ENCODE measurements at regions not wholly inside any gene's neighbourhood (a gene's known extent, or its start where the extent isn't known, plus 50 kb on each side); places are given as distances from the start of the nearest gene placed in this dataset.

DNA sequence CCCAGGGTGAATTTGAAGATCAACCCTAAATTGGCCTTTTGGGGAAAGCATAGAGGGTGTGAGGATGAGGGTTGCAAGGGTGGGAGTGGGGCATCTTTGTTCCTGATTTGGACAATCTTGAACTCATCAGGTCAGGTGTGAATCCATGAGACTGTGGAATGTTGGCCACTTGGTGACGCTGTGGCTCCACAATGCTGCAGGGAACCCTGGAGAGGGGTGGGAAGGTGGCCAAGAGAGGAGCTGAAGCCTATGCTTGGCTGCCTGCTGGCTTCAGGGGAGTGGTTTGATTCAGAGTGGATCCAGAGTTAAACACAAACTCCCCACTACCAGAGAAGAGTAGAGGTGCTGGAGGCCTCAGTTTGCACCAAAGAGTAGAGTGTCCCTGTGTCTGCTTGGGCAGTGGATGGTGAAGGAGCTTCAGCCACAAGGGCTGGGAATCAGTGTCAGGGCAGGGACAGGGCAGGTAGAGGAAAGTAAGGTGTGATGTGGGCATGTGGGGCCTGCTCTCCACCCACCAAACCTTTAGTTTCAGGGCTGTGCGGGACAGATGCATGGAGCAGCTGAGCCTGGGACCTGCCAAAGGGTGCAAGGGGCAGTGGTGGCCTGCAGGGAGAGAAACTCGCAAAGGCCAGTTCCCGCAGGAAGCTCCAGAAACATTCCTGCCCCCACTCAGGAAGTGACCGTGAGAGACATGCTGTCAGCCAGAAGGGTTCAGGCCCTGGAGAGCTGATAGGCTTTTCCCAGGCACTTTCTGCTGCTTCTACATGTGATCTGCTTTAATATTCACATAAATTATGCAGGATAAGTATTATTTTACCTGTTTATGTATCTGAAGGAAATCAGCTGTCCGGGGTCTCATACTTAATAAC is 81.0 kb upstream of the PRSS58 start:
- FAIRE-seq (peak; percentile 44), DNase-seq (ENCODE audit: low read depth, low spot score) (no peak)
- TF ChIP-seq EZH2 (IDR thresholded peaks at IDR 0.05; ENCODE audit: low read length) = no peak
- TF ChIP-seq, protein P1, sequence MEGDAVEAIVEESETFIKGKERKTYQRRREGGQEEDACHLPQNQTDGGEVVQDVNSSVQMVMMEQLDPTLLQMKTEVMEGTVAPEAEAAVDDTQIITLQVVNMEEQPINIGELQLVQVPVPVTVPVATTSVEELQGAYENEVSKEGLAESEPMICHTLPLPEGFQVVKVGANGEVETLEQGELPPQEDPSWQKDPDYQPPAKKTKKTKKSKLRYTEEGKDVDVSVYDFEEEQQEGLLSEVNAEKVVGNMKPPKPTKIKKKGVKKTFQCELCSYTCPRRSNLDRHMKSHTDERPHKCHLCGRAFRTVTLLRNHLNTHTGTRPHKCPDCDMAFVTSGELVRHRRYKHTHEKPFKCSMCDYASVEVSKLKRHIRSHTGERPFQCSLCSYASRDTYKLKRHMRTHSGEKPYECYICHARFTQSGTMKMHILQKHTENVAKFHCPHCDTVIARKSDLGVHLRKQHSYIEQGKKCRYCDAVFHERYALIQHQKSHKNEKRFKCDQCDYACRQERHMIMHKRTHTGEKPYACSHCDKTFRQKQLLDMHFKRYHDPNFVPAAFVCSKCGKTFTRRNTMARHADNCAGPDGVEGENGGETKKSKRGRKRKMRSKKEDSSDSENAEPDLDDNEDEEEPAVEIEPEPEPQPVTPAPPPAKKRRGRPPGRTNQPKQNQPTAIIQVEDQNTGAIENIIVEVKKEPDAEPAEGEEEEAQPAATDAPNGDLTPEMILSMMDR (optimal IDR thresholded peaks at IDR 0.05 in 1 of 3, IDR thresholded peaks at IDR 0.05 in 1 of 3, conservative IDR thresholded peaks at IDR 0.05 in 1 of 3; ENCODE audit: extremely low read depth in 1 of 3, insufficient read depth in 2 of 3, low read length in 3 of 3) = peak; percentile 79 to 90 (median 81)
- Histone ChIP-seq H3K4me3 (ENCODE audit: control insufficient read depth in 2 of 3, extremely low read depth in 1 of 3, insufficient read depth in 2 of 3, low read depth in 1 of 3, low read length in 3 of 3) (no peak overlapping the region), H3K9me1 (ENCODE audit: control insufficient read depth, extremely low read depth, insufficient read depth, low read length) (no peaks in the 10 kb centered on the region), H2AFZ (ENCODE audit: control insufficient read depth, low read length) (no peak overlapping the region), H3K9ac (ENCODE audit: control insufficient read depth, extremely low read depth, insufficient read depth, low read length) (no peak overlapping the region), H3K4me1 (ENCODE audit: control insufficient read depth, extremely low read depth, insufficient read depth, low read length) (no peaks in the 10 kb centered on the region), H3K4me2 (ENCODE audit: control insufficient read depth, extremely low read depth, insufficient read depth, low read depth, low read length) (no peak overlapping the region), H3K27ac (ENCODE audit: control insufficient read depth, insufficient read depth, low read length) (no peak overlapping the region), H3K9me3 (ENCODE audit: control insufficient read depth, low read depth, low read length) (no peaks in the 10 kb centered on the region), H3K36me3 (ENCODE audit: control insufficient read depth in 2 of 2, extremely low read depth in 1 of 2, insufficient read depth in 2 of 2, low read length in 2 of 2) (no peaks in the 10 kb centered on the region), H3K27me3 (ENCODE audit: control insufficient read depth, extremely low read depth, insufficient read depth, low read length) (no peaks in the 10 kb centered on the region), H4K20me1 (ENCODE audit: control insufficient read depth, extremely low read depth, insufficient read depth, low read length) (no peaks in the 10 kb centered on the region), H3K79me2 (ENCODE audit: control insufficient read depth, insufficient read depth, low read length) (no peaks in the 10 kb centered on the region)
- dilution Hi-C loops (cut with MboI; ENCODE audit: extremely low pct_ligation_motif_present, low sequenced_read_pairs) = no loop called here

DNA sequence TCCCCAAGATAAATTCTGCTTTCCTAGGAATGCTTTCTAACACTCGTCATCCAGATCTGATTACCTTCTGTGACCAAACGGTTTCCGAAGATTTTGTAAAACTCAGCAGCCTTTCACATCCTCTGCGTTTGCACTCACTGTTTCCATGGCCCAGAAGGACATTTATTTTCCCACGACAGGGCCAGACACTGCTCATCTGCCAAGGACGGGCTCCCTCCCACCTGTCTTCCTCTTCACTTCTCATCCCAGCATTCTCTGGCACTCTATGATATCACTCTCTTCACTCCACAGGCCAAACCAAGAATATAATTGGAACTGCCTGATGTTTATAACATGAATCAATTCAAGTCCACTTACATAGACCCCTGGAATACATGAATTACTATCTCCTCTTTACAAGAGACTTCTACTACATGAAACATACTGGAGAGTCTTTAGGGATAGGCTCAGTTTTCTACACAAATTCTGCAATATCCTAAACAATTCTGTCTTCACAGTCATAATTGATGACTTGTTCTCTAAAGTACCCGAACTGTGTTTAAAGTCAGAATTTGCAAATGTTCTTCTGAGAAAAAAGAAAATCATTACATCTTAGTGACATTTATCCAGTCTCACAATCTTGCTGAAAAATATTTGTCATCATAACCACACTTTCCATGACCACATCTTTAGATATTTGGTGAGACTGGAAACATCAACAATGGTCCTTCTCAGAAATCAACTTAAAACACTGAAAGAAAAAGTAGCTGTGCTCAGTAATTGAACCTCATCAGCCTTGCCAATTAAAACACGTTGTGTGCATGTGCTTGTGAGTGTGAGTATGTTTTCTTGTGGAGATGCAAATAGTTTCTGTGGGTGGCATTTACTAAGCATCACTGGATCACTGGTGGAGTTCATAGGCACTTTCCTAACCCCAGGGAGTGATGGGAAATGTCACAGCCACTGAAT is 79.5 kb upstream of the PRSS58 start:
- H3K4me3 ChIP-seq (ENCODE audit: control insufficient read depth in 2 of 3, extremely low read depth in 1 of 3, insufficient read depth in 2 of 3, low read depth in 1 of 3, low read length in 3 of 3) = no peak overlapping the region
- H3K9ac ChIP-seq (ENCODE audit: control insufficient read depth, extremely low read depth, insufficient read depth, low read length) = no peak overlapping the region
- no peaks in the 10 kb centered on the region for H4K20me1 ChIP-seq (ENCODE audit: control insufficient read depth, extremely low read depth, insufficient read depth, low read length)
- no peak overlapping the region for H3K4me2 ChIP-seq (ENCODE audit: control insufficient read depth, extremely low read depth, insufficient read depth, low read depth, low read length)
- no peak for FAIRE-seq
- H3K9me3 ChIP-seq (ENCODE audit: control insufficient read depth, low read depth, low read length) = no peaks in the 10 kb centered on the region
- H3K9me1 ChIP-seq (ENCODE audit: control insufficient read depth, extremely low read depth, insufficient read depth, low read length) = no peaks in the 10 kb centered on the region
- peaks cover 7% of the 10 kb centered on the region for H3K27me3 ChIP-seq (ENCODE audit: control insufficient read depth, extremely low read depth, insufficient read depth, low read length)
- H3K27ac ChIP-seq (ENCODE audit: control insufficient read depth, insufficient read depth, low read length) = no peak overlapping the region
- no peak for DNase-seq (ENCODE audit: low read depth, low spot score)
- dilution Hi-C loops (cut with MboI; ENCODE audit: extremely low pct_ligation_motif_present, low sequenced_read_pairs) = no loop called here
- no peak for TF ChIP-seq EZH2 (IDR thresholded peaks at IDR 0.05; ENCODE audit: low read length)
- no peak overlapping the region for H2AFZ ChIP-seq (ENCODE audit: control insufficient read depth, low read length)
- no peaks in the 10 kb centered on the region for H3K36me3 ChIP-seq (ENCODE audit: control insufficient read depth in 2 of 2, extremely low read depth in 1 of 2, insufficient read depth in 2 of 2, low read length in 2 of 2)
- no peaks in the 10 kb centered on the region for H3K79me2 ChIP-seq (ENCODE audit: control insufficient read depth, insufficient read depth, low read length)
- H3K4me1 ChIP-seq (ENCODE audit: control insufficient read depth, extremely low read depth, insufficient read depth, low read length) = no peaks in the 10 kb centered on the region
